ENCODE measurements at regions not wholly inside any gene's neighbourhood (a gene's known extent, or its start where the extent isn't known, plus 50 kb on each side); places are given as distances from the start of the nearest gene placed in this dataset.

DNA sequence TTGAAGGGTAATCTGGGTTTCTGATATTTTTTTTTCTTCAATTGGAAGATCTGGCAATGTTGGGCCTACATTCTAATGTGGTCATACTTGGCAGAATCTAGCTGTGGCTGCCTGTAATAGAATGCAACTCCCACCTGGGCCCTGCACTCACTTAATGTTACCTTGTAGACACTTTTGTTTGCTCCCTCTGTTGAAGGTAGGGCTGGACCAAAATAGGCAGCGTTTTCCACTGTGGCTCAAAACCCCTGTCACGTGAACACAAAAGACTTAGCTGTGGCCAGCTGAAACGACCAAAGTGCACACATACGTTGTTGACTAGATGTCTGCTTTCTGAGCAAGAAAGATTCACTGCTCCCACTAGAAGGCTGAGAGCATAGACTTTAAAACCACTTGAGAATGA, 117.6 kb upstream of the HMHB1 start:
- no peaks in the 10 kb centered on the region for H3K9me3 ChIP-seq (ENCODE audit: control insufficient read depth, insufficient read depth, low read length)
- H3K9me2 ChIP-seq (replicated peaks; ENCODE audit: control insufficient read depth, low read length): no peaks in the 10 kb centered on the region
- H3K27me3 ChIP-seq (ENCODE audit: control insufficient read depth, low read length): no peaks in the 10 kb centered on the region
- H3K36me3 ChIP-seq (ENCODE audit: control insufficient read depth, low read length): no peaks in the 10 kb centered on the region
- H3K27ac ChIP-seq (ENCODE audit: low read depth, low read length): no peak overlapping the region
- H3K4me2 ChIP-seq (ENCODE audit: low read length): no peak overlapping the region
- H3K4me1 ChIP-seq (ENCODE audit: control insufficient read depth, low read length): no peaks in the 10 kb centered on the region
- no peaks in the 10 kb centered on the region for H3K79me2 ChIP-seq (ENCODE audit: control insufficient read depth, low read length)
- TF ChIP-seq CTCF (IDR thresholded peaks at IDR 0.05; ENCODE audit: low read depth, low read length, poor library complexity, severe bottlenecking): no peak
- TF ChIP-seq EZH2phosphoT487 (IDR thresholded peaks at IDR 0.05; ENCODE audit: borderline replicate concordance, low read length): no peak
- H3K4me3 ChIP-seq (ENCODE audit: low read length): no peak overlapping the region
- no peaks in the 10 kb centered on the region for H4K20me1 ChIP-seq (ENCODE audit: control insufficient read depth, insufficient read depth, low read depth, low read length)
- no peaks in the 10 kb centered on the region for H3F3A ChIP-seq (ENCODE audit: control insufficient read depth, insufficient read depth)

GRCh38 chr5:143693651-143694252, 118.2 kb upstream of the HMHB1 start:
- no peaks in the 10 kb centered on the region for H3K9me3 ChIP-seq (ENCODE audit: control insufficient read depth, insufficient read depth, low read length)
- H4K20me1 ChIP-seq (ENCODE audit: control insufficient read depth, insufficient read depth, low read depth, low read length): no peaks in the 10 kb centered on the region
- H3K36me3 ChIP-seq (ENCODE audit: control insufficient read depth, low read length): no peaks in the 10 kb centered on the region
- H3K4me2 ChIP-seq (ENCODE audit: low read length): no peak overlapping the region
- H3F3A ChIP-seq (ENCODE audit: control insufficient read depth, insufficient read depth): no peaks in the 10 kb centered on the region
- no peak overlapping the region for H3K4me3 ChIP-seq (ENCODE audit: low read length)
- no peaks in the 10 kb centered on the region for H3K79me2 ChIP-seq (ENCODE audit: control insufficient read depth, low read length)
- no peaks in the 10 kb centered on the region for H3K27me3 ChIP-seq (ENCODE audit: control insufficient read depth, low read length)
- TF ChIP-seq EZH2phosphoT487 (IDR thresholded peaks at IDR 0.05; ENCODE audit: borderline replicate concordance, low read length) (no peak), CTCF (IDR thresholded peaks at IDR 0.05; ENCODE audit: low read depth, low read length, poor library complexity, severe bottlenecking) (no peak)
- H3K9me2 ChIP-seq (replicated peaks; ENCODE audit: control insufficient read depth, low read length): no peaks in the 10 kb centered on the region
- H3K4me1 ChIP-seq (ENCODE audit: control insufficient read depth, low read length): no peaks in the 10 kb centered on the region
- no peak overlapping the region for H3K27ac ChIP-seq (ENCODE audit: low read depth, low read length)

DNA sequence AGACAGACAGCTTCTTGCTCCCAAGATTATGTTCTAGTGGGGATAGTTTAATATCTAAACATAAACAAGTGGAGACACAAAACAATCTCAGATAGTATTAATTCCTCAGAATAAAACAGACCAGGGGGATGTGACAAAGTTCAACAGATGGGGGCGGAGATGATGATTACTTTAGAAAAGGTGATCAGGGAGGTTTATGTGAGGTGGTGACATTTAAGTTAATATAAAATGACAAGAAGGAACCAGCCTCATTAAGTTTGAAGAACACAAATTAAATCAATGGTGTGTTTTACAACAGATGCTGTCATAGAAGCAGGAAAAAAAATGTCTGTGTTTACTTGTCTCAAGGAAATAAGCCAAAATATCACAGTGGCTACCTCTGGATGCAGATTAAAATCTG, 119.6 kb upstream of the HMHB1 start:
- Histone ChIP-seq H3K4me3 (ENCODE audit: low read length) (no peak overlapping the region), H3K36me3 (ENCODE audit: control insufficient read depth, low read length) (no peaks in the 10 kb centered on the region), H3K4me1 (ENCODE audit: control insufficient read depth, low read length) (no peaks in the 10 kb centered on the region), H3K9me3 (ENCODE audit: control insufficient read depth, insufficient read depth, low read length) (no peaks in the 10 kb centered on the region), H3K27ac (ENCODE audit: low read depth, low read length) (no peak overlapping the region), H4K20me1 (ENCODE audit: control insufficient read depth, insufficient read depth, low read depth, low read length) (no peaks in the 10 kb centered on the region), H3K79me2 (ENCODE audit: control insufficient read depth, low read length) (no peaks in the 10 kb centered on the region), H3K4me2 (ENCODE audit: low read length) (no peak overlapping the region), H3K9me2 (replicated peaks; ENCODE audit: control insufficient read depth, low read length) (no peaks in the 10 kb centered on the region), H3F3A (ENCODE audit: control insufficient read depth, insufficient read depth) (no peaks in the 10 kb centered on the region), H3K27me3 (ENCODE audit: control insufficient read depth, low read length) (no peaks in the 10 kb centered on the region)
- TF ChIP-seq CTCF (IDR thresholded peaks at IDR 0.05; ENCODE audit: low read depth, low read length, poor library complexity, severe bottlenecking) (no peak), EZH2phosphoT487 (IDR thresholded peaks at IDR 0.05; ENCODE audit: borderline replicate concordance, low read length) (no peak)

Data from DOHH2 (cell line).